SK-N-DZ (cell line): ENCODE measurements at regions not wholly inside any gene's neighbourhood (a gene's known extent, or its start where the extent isn't known, plus 50 kb on each side); places are given as distances from the start of the nearest gene placed in this dataset.

Source experiments
- DNase-seq: peaks from one replicate; pipeline ENCODE4 v3.0.0-alpha.2; 2015; ENCODE audit warnings: low spot score

DNA sequence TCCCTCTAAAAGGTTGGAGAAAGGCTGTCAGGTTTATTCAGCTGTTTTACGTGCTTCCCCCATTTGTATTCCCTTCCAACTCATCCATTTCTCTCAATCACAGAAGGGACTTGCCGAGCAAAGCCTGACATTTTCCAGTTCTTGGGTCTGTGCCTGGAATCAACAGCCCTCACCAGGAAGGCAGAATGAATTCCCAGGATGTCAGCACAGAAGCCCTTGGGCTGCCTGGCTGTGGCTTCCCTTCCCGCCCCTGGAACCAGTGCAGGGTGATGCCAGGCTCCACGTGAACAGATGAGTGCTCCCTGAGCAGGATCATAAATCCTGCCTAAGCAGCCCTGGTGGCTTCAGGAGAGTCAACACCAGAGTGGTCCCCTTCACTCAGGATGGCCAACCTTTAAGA is 86.1 kb upstream of the CD83 start:
- DNase-seq, result no peak

DNA sequence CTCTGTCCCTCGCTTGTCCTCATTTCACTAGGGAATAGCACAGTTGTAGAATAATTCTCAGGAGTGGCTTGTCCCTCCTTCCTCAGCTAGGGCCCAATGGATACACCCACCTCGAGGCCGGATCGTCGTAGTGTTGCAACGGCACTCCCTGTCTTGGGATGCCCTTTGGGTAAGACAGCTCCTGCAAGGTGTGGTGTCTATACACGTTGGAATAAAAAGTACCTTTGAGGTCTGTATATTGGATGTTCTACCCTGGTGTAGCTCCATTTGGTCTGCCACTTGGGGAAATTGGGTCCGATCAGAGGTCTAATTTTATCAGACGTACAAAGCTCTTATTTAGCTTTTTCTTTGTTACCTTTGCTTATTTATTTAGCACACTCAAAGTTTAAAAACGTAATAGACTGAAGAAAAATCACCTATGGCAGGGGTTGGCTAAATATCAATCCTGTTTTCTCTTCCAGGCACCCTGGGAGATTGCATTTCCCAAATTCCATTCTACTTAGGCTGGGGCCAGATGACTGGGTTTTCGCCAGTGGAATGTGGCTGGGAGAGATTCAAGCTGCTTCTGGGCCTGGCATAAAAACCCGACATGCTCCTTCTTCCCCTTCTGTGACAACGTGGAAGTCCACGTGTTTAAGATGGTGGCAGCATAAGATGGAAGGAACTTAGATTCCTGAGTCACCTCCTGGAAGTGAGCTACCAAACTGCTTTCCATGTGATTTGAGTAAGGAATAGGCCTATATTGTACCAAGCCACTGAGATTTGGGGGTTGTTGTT is 82.3 kb upstream of the CD83 start:
- no peak for DNase-seq

GRCh38 chr6:14035874-14036273 is 81.7 kb upstream of the CD83 start:
- no peak for DNase-seq

DNA sequence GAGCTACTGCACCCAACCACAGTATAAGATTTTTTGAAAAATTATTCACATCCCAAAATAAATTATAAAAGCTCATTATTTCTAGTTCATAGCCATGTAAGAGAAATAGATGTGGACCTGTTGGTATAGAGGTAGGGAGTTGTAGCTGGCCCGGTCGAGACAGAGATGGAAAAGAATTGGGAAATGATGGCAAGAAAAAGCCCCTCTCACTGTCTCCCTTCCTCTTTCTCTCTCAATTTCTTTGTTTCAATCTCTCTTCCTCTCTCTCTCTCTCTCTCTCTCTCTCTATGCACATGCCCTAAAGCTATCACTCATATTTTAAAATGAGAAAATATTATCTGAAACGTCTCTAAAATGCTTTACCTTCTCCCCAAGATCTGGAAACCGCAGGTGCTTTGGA is 80.7 kb upstream of the CD83 start:
- DNase-seq, result no peak

GRCh38 chr6:14037402-14038277 is 79.9 kb upstream of the CD83 start:
- DNase-seq, result peak; percentile 95

DNA sequence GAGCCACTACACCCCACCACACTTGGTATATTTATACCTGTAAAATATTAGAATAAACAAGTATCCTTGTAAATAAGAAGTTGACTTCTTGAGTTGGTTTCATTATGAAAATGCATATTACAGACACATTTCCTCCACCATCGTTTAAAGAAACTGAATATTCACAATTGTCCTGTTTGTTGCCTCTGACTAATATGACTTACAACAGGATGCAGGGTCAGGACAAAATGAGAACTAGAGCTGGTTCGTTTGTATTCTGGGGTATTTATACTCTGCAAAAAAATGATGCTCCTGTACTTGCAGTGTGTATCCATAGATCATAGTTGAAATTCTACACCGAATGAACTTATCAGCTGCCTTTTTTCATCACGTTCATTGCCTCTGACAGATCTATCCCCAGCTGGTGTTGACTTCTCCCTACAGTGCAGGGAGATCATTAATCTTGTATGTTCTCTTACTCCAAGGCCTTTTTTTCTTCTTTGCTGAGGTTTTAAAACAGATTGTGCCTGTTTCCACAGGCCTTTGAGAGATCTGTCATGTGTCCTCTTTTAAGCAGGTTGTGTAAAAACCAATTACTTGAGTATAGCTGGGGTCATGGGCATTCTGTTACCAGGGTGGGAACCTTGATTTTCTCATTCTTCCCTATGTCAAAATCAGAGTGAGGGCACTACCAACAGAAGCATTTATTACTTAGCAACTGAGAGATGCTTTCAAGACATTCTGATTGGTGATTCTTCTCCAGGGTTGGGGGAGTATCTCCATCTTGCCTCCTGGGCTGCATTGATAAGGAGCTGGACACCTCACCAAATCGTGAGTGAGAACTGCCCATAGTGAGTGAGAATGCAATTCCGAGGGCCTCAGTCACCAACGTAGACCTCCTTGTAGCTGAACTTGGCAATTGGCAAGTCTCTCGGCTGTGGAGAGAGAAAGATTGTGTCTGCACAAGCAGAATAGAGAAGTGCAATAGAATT is 78.8 kb upstream of the CD83 start:
- DNase-seq, result peak; percentile 96

- DNase-seq, result peak; percentile 45
These were observed 77.5 kb upstream of the CD83 start for GRCh38 chr6:14040042-14040441.

DNA sequence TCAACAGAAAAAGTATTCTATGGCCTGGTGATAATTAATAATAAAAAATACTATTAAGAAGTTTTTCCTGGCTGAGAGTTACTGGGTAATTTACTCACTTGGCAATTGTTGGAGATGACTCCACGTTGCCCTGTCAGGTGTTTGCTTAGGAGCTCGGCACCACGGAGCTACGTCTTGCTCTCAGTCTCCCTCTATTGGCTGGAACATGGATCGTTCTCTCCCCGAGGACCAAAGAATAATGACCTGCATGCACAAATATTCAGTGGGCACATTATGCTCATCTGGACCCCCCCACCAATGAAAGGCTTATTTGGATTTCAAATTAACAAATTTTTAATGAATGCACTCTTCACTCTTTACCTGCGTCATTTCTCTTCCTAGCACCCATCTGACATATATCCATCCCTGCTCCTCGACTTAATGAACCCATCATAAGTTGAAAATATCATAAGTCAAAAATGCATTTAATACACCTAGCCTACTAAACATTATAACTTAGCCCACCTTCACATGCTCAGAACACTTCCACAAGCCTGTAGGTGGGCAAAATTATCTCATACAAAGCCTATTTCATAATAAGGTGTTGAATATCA is 71.0 kb upstream of the CD83 start:
- peak; percentile 68 for DNase-seq

DNA sequence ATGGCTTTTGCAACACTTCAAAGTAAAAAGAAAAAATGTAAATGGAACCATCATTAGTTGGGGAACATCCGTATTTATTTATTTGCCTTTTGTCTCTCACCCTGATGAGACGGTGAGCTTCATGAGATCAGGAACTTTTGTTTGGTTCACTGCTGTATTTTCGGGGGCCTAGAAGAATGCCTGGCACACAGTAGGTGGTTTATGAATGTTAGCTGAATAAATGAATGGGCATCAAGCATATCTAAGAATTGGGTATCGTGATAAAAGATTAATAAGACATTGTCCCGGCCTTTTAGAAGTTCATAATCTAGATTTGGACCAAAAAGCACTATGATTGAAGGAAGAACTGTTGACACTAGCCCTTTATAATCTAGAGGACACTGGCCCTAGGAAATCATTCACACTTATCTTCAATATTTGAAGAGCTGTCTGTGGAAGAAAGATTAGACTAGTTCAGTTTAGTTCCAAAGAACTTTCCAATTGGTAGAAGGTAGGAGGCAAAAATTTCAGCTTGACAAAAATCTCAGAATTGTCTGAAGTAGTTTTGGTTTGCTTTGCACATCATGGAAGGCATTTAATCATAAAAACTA is 70.3 kb upstream of the CD83 start:
- no peak for DNase-seq

DNA sequence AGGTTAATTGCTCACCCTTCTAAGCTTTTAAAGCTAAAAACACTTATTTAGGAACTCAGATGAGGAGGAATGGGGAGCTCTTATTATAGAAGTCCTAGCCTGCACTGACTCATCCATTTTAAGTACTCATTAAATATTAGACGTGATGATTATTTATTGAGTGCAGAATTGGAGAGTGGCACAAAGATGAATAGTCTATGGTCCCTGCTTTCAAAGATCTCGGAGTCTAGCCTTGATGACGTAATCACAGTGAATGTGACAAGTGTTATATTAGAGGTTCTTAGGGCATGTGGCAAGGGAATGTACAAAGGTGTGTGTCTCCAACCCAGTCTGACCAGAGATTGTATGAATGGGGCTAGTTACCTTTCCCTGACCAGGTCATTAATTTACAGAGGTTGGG is 68.7 kb upstream of the CD83 start:
- no peak for DNase-seq

DNA sequence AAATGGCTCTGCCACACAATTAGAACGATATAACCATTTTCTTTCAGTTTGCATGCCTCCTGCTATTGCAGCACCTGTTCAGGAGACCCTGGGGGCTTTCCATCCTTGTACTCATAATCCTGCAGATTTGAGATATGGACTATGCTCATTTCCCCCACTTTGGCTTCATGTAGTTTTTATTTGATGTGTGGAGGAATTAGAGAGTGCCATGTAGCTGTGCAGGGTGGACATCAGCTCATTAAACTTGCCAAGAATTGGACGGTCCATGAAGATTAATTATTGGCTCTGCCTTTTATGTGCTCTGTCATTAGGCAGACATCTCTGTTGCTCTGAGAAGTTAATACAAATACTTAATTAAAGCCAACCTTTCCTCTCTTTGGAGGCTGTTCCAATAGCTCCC is 66.2 kb upstream of the CD83 start:
- DNase-seq, result no peak

- no peak for DNase-seq
These were observed 63.8 kb upstream of the CD83 start for GRCh38 chr6:14053811-14054210.

GRCh38 chr6:14055541-14055940 is 62.0 kb upstream of the CD83 start:
- no peak for DNase-seq

DNA sequence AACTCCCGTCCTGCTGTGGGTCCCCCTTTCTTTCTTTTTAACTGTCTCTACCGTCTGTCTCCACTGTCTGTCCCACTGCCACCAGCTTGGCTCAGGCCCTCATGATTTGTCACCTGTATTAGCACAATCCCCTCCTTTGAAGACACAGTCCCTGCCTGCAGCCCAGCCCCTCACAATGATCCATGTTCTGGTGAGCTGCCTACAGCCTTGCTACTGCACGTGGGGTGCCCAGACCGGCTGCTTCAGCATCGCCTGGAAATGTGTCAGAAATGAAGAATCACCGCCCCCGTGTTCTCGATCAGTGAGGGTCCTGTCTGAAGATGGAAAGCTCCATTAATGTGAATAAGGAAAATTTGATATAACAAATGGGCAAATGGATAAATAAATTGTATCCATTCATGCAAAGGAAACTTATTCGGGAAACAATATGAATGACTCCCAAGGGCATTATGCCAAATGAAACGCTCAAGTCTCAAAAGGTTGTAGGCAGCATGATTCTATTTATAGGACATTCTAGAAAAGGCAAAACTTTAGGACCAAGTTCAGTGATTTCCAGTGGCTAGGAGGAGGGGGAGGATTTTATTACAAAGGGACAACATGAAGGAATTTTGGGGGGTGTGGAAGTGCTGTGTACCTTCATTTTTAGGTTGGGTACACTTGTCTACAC is 59.4 kb upstream of the CD83 start:
- DNase-seq, result no peak

DNA sequence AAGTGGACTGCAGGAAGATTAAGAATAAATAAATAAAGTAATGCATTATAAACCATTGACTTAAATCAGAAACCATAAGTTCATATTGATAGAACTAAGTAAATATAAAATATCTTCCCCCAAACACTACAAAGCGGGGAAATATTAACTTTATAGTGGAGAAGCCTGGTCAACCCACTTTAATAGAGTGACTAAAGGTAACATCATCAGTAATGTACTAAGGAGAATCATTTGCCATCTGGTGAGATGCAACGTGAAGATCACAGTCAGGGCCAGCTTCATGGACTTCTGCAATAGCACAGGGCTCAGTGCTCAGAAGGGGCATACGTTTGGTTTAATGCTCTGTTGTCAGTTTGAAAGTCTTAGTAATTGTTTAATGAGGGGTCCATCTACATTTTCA is 58.8 kb upstream of the CD83 start:
- DNase-seq, result no peak

GRCh38 chr6:14059791-14060436 is 57.7 kb upstream of the CD83 start:
- DNase-seq, result no peak

GRCh38 chr6:14060971-14061370 is 56.6 kb upstream of the CD83 start:
- DNase-seq, result no peak

DNA sequence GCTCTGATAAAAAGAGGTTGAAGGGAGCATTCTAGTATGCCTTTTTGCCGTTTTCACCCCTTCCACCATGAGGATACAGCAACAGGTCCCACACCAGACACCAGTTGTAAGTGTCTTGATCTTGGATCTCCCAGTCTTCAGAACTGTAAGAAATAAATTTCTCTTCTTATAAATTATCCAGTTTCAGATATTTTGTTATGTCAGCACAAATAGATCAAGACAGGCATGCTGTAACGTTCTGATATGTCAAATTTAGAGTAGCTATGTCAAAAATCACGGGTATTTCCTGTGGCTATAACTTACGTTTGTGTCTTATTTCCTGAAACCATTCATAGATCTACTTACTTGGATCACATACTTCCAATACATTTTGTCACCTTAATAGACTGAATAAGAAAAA is 55.9 kb upstream of the CD83 start:
- no peak for DNase-seq

GRCh38 chr6:14062345-14063029 is 55.1 kb upstream of the CD83 start:
- no peak for DNase-seq
